ENCODE measurements at regions not wholly inside any gene's neighbourhood (a gene's known extent, or its start where the extent isn't known, plus 50 kb on each side); places are given as distances from the start of the nearest gene placed in this dataset.

- ChIA-PET POLR2A (no interaction called here), CTCF (no interaction called here)
- Histone ChIP-seq H3K36me3 (ENCODE audit: control insufficient read depth in 2 of 2, extremely low read depth in 1 of 2, insufficient read depth in 2 of 2, low read length in 2 of 2) (no peaks in the 10 kb centered on the region), H4K20me1 (replicated peaks; ENCODE audit: control insufficient read depth, extremely low read depth, insufficient read depth, low read length) (no peaks in the 10 kb centered on the region), H3K4me2 (ENCODE audit: insufficient read depth, low read length) (no peak overlapping the region), H3K4me3 (replicated peaks in 1 of 3; ENCODE audit: insufficient read depth in 1 of 3, low read depth in 1 of 3, low read length in 3 of 3) (no peak overlapping the region), H3K9me3 (replicated peaks; ENCODE audit: control insufficient read depth, insufficient read depth, low read length) (no peaks in the 10 kb centered on the region), H3K27me3 (ENCODE audit: control insufficient read depth in 2 of 2, insufficient read depth in 2 of 2, low read length in 2 of 2) (peaks cover 3 to 9% of the 10 kb centered on the region in 2 experiments), H3K9me1 (replicated peaks; ENCODE audit: control insufficient read depth, extremely low read depth, insufficient read depth, low read length) (no peaks in the 10 kb centered on the region), H3K79me2 (ENCODE audit: control insufficient read depth, insufficient read depth, low read length) (no peaks in the 10 kb centered on the region), H3K9ac (replicated peaks; ENCODE audit: extremely low read depth, insufficient read depth, low read length) (no peak overlapping the region), H3K4me1 (ENCODE audit: control insufficient read depth, extremely low read depth, insufficient read depth, low read length) (no peaks in the 10 kb centered on the region), H2AFZ (ENCODE audit: low read depth, low read length) (no peak overlapping the region), H3K27ac (ENCODE audit: insufficient read depth, low read depth, low read length) (no peak overlapping the region)
- TF ChIP-seq GATA2 (IDR thresholded peaks at IDR 0.05; ENCODE audit: insufficient read depth, insufficient read length, low read depth, low read length) (no peak), MYC (IDR thresholded peaks at IDR 0.05; ENCODE audit: low read depth, low read length) (no peak), POLR2AphosphoS5 (IDR thresholded peaks at IDR 0.05; ENCODE audit: insufficient read depth, low read depth, low read length) (no peak), JUN (IDR thresholded peaks at IDR 0.05; ENCODE audit: borderline replicate concordance, insufficient read depth, insufficient read length, low read depth) (no peak), MAX (IDR thresholded peaks at IDR 0.05; ENCODE audit: insufficient read depth, insufficient read length) (no peak), CTCF (IDR thresholded peaks at IDR 0.05; ENCODE audit: extremely low read depth in 1 of 2, insufficient read depth in 1 of 2, low read depth in 1 of 2, low read length in 2 of 2) (no peak), EZH2 (IDR thresholded peaks at IDR 0.05; ENCODE audit: borderline replicate concordance, low read depth, low read length, severe bottlenecking) (no peak)
- dilution Hi-C loops (cut with MboI; ENCODE audit: extremely low pct_ligation_motif_present, low sequenced_read_pairs) (no loop called here), intact Hi-C loops (cut with micrococcal nuclease) (no loop called here)
- DNase-seq (ENCODE audit: low read depth, low spot score) (no peak), FAIRE-seq (no peak)
- BruUV-seq (replicated peaks) = no TSS peak
These were observed 488.5 kb upstream of the RUNX1 start for GRCh38 chr21:35537604-35538003.

Measured in endothelial cell of umbilical vein (primary cell).